ENCODE measurements at regions not wholly inside any gene's neighbourhood (a gene's known extent, or its start where the extent isn't known, plus 50 kb on each side); places are given as distances from the start of the nearest gene placed in this dataset.

GRCh38 chr5:14965815-14966214, 94.2 kb upstream of the ANKH start:
- no peak for DNase-seq

- no peak for DNase-seq
Observed at GRCh38 chr5:14962604-14963003, 91.0 kb upstream of the ANKH start.

- DNase-seq: no peak
Observed at GRCh38 chr5:14960120-14960462, 88.5 kb upstream of the ANKH start.

- DNase-seq: no peak
Observed at GRCh38 chr5:14959399-14960119, 88.0 kb upstream of the ANKH start.

- DNase-seq: no peak
Observed at GRCh38 chr5:14958188-14958587, 86.6 kb upstream of the ANKH start.

GRCh38 chr5:14956423-14957046, 85.0 kb upstream of the ANKH start:
- no peak for DNase-seq

GRCh38 chr5:14954616-14955343, 83.2 kb upstream of the ANKH start:
- no peak for DNase-seq

GRCh38 chr5:14954216-14954615, 82.6 kb upstream of the ANKH start:
- no peak for DNase-seq

GRCh38 chr5:14953075-14953607, 81.6 kb upstream of the ANKH start:
- DNase-seq: no peak

- no peak for DNase-seq
Observed at GRCh38 chr5:14948383-14948782, 76.8 kb upstream of the ANKH start.

- DNase-seq: no peak
Observed at GRCh38 chr5:14946815-14947620, 75.4 kb upstream of the ANKH start.

GRCh38 chr5:14945450-14945849, 73.9 kb upstream of the ANKH start:
- no peak for DNase-seq

GRCh38 chr5:14944996-14945395, 73.4 kb upstream of the ANKH start:
- no peak for DNase-seq

- no peak for DNase-seq
Observed at GRCh38 chr5:14944350-14944739, 72.8 kb upstream of the ANKH start.

- DNase-seq: no peak
Observed at GRCh38 chr5:14942212-14942611, 70.6 kb upstream of the ANKH start.

GRCh38 chr5:14937254-14937653, 65.7 kb upstream of the ANKH start:
- DNase-seq: no peak

GRCh38 chr5:14936588-14936987, 65.0 kb upstream of the ANKH start:
- no peak for DNase-seq

GRCh38 chr5:14935341-14935740, 63.8 kb upstream of the ANKH start:
- no peak for DNase-seq

- no peak for DNase-seq
Observed at GRCh38 chr5:14932902-14933469, 61.4 kb upstream of the ANKH start.

- DNase-seq: no peak
Observed at GRCh38 chr5:14930486-14930885, 58.9 kb upstream of the ANKH start.

GRCh38 chr5:14929293-14930065, 57.9 kb upstream of the ANKH start:
- no peak for DNase-seq

GRCh38 chr5:14928661-14929060, 57.1 kb upstream of the ANKH start:
- no peak for DNase-seq
